Activated CD8-positive, alpha-beta T cell treated with anti-CD3 and anti-CD28 coated beads, Interleukin-2, amount 10 ng/mL, durations not matched to agents 7 days and 5 days (primary cell): ENCODE measurements at regions not wholly inside any gene's neighbourhood (a gene's known extent, or its start where the extent isn't known, plus 50 kb on each side); places are given as distances from the start of the nearest gene placed in this dataset.

Experiments used
- ATAC-seq: fragments of 150-1000 bp; cut with Tn5 transposase; one replicate; pipeline ENCODE4 v1.10.0; 2021; ENCODE audit warnings: moderate library complexity
- CTCF ChIA-PET: fragments of 350-600 bp; sonication (Branson Sonifier 250); formaldehyde crosslinking; loops from one replicate; lab custom pipeline; 2021; ENCODE audit warnings: antibody characterized with exemption; lab: Charles Lee
- POLR2A ChIA-PET: fragments of 350-600 bp; sonication (Branson Sonifier 250); formaldehyde crosslinking; loops from one replicate; lab custom pipeline; 2021; ENCODE audit warnings: antibody characterized with exemption; lab: Charles Lee
- DNase-seq: peaks from one replicate; pipeline ENCODE4 v3.0.0-alpha.2; 2020
- H3K27ac Mint-ChIP-seq: one replicate; pipeline ENCODE4 v1.8.0; 2021; ENCODE audit warnings: mild to moderate bottlenecking, mixed read lengths
- H3K27me3 Mint-ChIP-seq: one replicate; pipeline ENCODE4 v1.8.0; 2021; ENCODE audit warnings: low read depth, mixed read lengths
- H3K36me3 Mint-ChIP-seq: one replicate; pipeline ENCODE4 v1.8.0; 2021; ENCODE audit warnings: low read depth, mixed read lengths
- H3K4me1 Mint-ChIP-seq: one replicate; pipeline ENCODE4 v1.8.0; 2021; ENCODE audit warnings: low read depth, mixed read lengths
- H3K4me3 Mint-ChIP-seq: one replicate; pipeline ENCODE4 v1.8.0; 2021; ENCODE audit warnings: mild to moderate bottlenecking, mixed read lengths
- H3K9me3 Mint-ChIP-seq: one replicate; pipeline ENCODE4 v1.8.0; 2022; ENCODE audit warnings: mixed read lengths; ENCODE audit not compliant: insufficient read depth

DNA sequence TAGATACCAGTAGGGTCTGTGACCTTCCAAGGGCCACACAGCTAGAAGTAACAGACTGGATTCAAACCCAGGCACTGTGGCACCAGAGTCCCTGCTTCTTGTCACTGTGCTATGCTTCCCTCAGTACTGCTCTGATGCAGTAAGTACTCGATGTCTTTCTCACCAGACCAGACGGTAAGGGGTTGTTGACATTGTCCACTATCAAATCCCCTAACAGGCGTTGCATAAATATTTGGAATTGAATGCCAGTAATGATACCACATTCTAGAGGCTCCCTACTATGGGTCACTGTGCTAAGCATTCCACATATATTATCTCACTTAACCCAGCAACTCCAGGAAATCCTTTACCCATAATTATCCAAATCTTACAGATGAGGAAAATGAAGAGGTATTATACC, 223.1 kb downstream of the C1D start:
- H3K27me3 Mint-ChIP-seq, result no peaks in the 10 kb centered on the region
- ChIA-PET POLR2A (no interaction called here), CTCF (no interaction called here)
- ATAC-seq, result no peak
- H3K9me3 Mint-ChIP-seq, result no peaks in the 10 kb centered on the region
- no peak overlapping the region for H3K27ac Mint-ChIP-seq
- no peaks in the 10 kb centered on the region for H3K4me1 Mint-ChIP-seq
- no peaks in the 10 kb centered on the region for H3K36me3 Mint-ChIP-seq
- DNase-seq, result no peak
- H3K4me3 Mint-ChIP-seq, result no peak overlapping the region

DNA sequence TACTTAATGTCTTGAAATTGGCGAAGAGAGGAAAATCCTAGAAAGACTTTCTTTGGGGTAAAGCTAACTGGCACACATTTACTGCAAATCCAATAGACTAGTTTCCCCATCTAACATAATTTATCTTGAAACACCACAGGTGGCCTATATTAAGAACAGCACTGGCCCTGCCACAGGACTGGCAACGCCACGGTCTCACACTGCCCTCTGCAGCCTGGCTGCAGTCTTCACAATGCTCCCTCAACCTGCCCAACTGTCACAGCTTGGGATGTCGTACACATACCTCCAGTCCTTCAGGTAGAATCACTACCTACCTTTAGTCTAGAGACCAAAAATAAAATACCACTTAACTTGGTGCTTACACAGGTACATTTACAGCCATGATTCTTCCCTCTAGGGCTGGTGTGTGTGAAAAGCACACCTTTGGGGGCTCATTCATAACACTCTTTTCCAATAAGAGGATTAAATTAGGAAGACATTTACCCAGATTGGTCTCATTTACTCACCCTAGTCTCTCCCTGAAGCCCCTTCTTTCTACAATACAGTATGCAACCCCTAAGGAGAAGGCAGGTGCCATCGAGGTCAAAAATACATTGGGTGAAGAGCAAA, 222.2 kb downstream of the C1D start:
- DNase-seq (peak; percentile 25), ATAC-seq (no peak)
- Mint-ChIP-seq H3K36me3 (no peaks in the 10 kb centered on the region), H3K9me3 (no peaks in the 10 kb centered on the region), H3K27me3 (no peaks in the 10 kb centered on the region), H3K4me3 (no peak overlapping the region), H3K4me1 (no peaks in the 10 kb centered on the region), H3K27ac (no peak overlapping the region)
- ChIA-PET POLR2A (no interaction called here), CTCF (no interaction called here)

DNA sequence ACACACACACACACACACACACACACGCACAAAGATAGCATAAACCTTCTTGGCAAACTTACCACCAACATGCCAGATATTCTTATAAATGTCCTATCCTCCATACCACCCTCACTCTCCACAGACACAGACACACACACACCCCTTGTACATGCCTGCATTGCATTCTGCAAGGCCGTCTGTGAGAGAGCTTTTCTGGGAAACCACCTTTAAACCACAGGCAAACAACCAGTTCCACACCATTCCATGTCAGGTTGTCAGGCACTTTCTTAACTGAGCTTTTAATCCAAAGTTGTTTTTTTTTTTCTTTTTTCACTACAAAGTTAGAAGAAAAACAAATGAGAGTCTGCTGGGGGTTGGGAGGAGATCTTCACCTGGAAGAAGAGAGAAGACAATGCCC, 221.1 kb downstream of the C1D start:
- Mint-ChIP-seq H3K4me1 (no peaks in the 10 kb centered on the region), H3K9me3 (no peaks in the 10 kb centered on the region), H3K4me3 (no peak overlapping the region), H3K36me3 (no peaks in the 10 kb centered on the region), H3K27ac (no peak overlapping the region), H3K27me3 (no peaks in the 10 kb centered on the region)
- POLR2A ChIA-PET, result no interaction called here
- CTCF ChIA-PET, result no interaction called here
- DNase-seq (no peak), ATAC-seq (no peak)

DNA sequence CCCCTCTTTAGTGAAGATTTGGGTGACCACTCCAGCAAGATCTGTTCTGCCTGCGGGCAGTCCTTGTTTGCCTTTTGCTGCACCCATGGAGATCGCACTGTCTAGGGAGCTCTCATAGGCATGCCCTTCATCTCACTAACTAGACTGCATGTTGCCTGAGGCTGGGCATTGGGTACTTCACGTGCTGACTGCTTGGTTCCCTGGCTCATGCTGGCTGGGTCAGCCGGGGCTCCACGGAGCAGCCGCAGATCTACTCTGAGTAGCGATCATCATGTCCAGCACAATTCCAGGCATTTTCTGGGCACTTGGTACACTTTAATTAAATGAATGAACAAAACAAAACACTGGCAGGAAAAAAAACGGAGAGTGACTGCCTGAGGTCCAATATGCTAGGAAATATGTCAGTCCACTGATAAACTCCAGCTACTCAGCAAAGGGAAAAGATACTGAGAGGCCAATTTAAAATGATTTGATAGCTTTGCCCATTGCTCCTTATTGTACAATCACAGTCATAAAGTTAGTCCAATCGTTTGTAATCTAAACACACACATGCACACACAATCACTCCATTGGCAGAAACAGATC, 220.3 kb downstream of the C1D start:
- Mint-ChIP-seq H3K27me3 (no peaks in the 10 kb centered on the region), H3K27ac (no peak overlapping the region), H3K36me3 (no peaks in the 10 kb centered on the region), H3K4me3 (no peak overlapping the region), H3K4me1 (no peaks in the 10 kb centered on the region), H3K9me3 (no peaks in the 10 kb centered on the region)
- DNase-seq (no peak), ATAC-seq (no peak)
- ChIA-PET POLR2A (no interaction called here), CTCF (no interaction called here)

DNA sequence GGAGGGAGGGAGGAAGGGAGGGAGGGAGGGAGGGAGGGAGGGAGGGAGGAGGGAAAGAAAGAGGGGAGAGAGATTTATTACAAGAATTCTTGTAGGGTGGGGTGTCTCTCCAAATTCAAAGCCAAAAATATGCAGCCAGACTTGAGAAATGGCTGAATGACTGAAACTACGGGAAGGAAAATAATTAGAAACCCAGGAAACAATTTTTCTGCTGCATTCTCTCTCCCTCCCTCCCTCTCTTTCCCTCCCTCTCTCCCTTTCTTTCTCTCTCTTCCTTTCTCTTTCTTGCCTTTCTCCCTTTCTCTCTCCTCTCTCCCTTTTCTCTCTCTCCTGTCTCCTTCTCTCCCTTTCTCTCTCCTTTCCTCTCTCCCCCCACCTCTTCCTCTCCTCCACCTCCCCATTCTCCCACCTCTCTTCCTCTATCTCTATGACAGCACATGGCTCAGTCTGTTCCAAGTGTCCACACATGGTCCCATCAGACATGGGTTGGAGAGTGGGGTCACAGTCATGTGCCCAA, 218.7 kb downstream of the C1D start:
- ChIA-PET POLR2A (no interaction called here), CTCF (no interaction called here)

DNA sequence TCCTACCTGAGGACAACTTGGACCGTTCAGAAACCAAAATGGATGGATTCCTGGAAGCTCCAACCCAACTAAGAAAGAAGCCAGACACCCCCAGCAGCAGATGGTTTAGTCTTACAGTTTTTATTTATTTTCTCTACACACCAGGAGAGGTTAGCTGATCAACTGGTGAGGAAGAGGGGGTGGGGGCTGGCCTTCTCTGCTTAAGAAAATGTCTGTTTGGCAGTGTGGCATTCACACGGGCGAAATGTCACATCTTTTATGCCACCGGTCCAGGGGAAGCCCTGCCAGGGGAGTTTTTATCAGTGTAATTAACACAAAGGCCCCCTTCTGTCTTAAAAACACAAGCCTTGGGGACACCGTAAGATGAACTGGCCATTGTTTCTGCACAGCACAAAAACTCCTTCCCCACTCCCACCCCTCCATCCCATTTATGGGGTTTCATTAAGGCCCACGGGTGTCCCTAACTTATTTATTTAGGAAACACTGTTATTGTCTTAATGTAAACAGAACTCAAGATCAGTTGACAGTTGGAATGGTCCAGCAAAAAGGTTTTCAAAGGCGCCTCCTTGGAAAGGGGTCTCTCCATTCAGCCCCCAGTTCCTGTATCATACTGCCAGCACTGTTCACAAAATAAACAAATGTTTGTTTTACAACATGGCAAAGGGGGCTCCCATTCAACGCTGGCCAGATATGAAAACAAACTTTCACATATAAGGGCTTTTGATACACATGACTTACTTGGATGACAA, 217.0 kb downstream of the C1D start:
- CTCF ChIA-PET, result interaction anchor here (0.8 to 1.2 kb wide), 3 partner anchors 10 to 20 kb away, joined by 3 to 5 read pairs (median 4); no protein-coding TSS in a partner anchor
- no peak for ATAC-seq
- POLR2A ChIA-PET, result no interaction called here

More for the DNA sequence above, 218.7 kb downstream of the C1D start:
- Mint-ChIP-seq H3K36me3 (no peaks in the 10 kb centered on the region), H3K4me1 (no peaks in the 10 kb centered on the region), H3K27ac (no peak overlapping the region), H3K4me3 (no peak overlapping the region), H3K9me3 (no peaks in the 10 kb centered on the region), H3K27me3 (peaks cover 4% of the 10 kb centered on the region)
- ATAC-seq, result no peak
- DNase-seq, result no peak

DNA sequence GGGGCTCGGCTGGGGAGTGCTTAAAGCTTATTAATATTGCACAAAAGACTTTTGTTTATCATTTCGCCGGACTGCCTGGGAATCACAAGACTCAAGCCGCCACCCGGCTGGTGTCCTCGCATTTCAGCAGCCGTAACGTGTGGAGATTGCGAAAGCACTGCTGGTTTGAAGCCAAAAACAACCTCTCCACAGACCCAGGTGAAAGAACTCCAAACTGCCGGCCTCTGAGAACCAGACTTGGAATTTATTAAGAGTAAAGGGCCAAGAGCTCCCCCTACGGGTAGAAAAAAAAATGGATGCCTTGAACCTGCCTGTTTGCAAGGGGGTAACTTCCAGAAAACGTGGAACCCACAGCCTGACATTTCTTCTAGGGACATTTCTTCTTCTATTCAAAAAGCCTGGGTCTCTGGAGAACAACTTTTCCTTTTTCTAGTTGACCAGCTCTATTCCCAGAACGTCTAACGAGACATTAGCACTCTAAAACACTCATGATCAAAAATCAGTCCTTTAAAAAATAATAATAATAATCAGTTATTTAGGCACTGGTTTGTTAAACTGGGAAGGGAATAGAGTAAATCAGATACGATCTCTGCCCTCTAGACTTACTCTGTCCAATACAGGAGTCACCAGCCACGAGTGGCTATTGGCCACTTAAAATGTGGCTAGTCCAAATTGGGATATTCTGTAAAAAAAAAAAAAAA, 216.3 kb downstream of the C1D start:
- CTCF ChIA-PET, result interaction anchor here (0.6 to 1.2 kb wide), 4 partner anchors 11 to 190 kb away, joined by 3 to 5 read pairs (median 4); no protein-coding TSS in a partner anchor
- POLR2A ChIA-PET, result no interaction called here

More for the DNA sequence above, 217.0 kb downstream of the C1D start:
- Mint-ChIP-seq H3K27ac (no peak overlapping the region), H3K4me1 (no peaks in the 10 kb centered on the region), H3K27me3 (peaks cover 4% of the 10 kb centered on the region), H3K36me3 (no peaks in the 10 kb centered on the region), H3K9me3 (no peaks in the 10 kb centered on the region), H3K4me3 (no peak overlapping the region)
- no peak for DNase-seq

DNA sequence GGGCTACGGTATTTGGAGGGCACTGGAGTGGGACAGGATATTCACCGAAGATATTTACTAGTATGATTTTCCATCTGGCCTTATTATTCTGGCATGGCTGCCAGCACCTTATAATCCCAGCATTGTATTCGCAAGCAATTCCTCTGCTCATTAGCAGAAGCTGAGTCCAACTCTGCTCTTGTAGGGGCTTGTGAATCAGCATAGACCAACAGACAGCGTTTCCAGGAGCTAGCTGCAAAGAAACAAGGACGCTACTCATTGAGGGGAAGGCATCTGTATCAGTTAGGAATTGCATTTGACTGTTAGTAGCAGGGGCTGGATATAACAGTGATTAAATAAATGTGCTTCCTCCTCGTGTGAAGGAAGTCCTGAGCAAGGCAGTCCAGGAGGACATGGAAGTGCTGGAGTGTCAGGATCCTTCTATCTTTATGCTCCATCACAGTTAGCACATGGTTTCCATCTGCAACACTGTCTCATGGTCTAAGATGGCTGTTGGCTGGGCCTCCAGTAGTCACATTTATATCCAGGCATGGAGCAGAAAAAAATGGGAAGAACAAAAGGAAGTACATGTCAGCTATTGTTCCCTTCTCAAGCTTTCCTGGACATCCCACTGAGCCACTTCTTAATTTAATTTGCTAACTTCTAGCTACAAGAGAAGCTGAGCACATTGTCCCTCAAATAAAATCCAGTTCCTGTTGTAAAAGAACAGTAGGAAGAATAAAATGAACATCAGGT, 214.1 kb downstream of the C1D start:
- Mint-ChIP-seq H3K27me3 (peaks cover 7% of the 10 kb centered on the region), H3K27ac (no peak overlapping the region), H3K36me3 (no peaks in the 10 kb centered on the region), H3K4me3 (no peak overlapping the region), H3K4me1 (no peaks in the 10 kb centered on the region), H3K9me3 (no peaks in the 10 kb centered on the region)
- POLR2A ChIA-PET, result no interaction called here
- no peak for ATAC-seq
- DNase-seq, result no peak
- CTCF ChIA-PET, result no interaction called here

More for the DNA sequence above, 216.3 kb downstream of the C1D start:
- Mint-ChIP-seq H3K4me1 (no peaks in the 10 kb centered on the region), H3K36me3 (no peaks in the 10 kb centered on the region), H3K27ac (no peak overlapping the region), H3K4me3 (no peak overlapping the region), H3K27me3 (peaks cover 5% of the 10 kb centered on the region), H3K9me3 (no peaks in the 10 kb centered on the region)
- DNase-seq (peak; percentile 51), ATAC-seq (no peak)

DNA sequence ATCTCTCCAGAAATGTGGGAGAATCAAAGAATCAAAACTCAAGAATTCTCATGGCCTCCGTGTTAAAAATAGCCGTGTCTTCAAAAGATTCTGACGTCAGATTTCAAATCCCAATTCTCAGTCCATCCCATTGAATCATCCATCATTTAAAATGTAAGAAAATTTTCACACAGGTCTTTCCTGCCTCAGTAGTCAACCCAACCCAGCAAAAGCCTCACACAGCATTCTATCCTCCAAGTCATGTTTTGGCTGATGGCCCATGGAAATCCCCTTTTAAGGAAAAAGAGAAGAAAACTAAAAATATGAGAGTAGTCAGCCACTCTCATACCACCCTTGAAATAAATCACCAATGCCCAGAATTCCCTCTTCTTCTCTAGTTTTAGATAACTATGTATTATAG, 211.8 kb downstream of the C1D start:
- Mint-ChIP-seq H3K27me3 (peaks cover 7% of the 10 kb centered on the region), H3K4me1 (no peaks in the 10 kb centered on the region), H3K4me3 (no peak overlapping the region), H3K27ac (no peak overlapping the region), H3K36me3 (no peaks in the 10 kb centered on the region), H3K9me3 (no peaks in the 10 kb centered on the region)
- CTCF ChIA-PET, result no interaction called here
- POLR2A ChIA-PET, result no interaction called here
- DNase-seq (no peak), ATAC-seq (no peak)

DNA sequence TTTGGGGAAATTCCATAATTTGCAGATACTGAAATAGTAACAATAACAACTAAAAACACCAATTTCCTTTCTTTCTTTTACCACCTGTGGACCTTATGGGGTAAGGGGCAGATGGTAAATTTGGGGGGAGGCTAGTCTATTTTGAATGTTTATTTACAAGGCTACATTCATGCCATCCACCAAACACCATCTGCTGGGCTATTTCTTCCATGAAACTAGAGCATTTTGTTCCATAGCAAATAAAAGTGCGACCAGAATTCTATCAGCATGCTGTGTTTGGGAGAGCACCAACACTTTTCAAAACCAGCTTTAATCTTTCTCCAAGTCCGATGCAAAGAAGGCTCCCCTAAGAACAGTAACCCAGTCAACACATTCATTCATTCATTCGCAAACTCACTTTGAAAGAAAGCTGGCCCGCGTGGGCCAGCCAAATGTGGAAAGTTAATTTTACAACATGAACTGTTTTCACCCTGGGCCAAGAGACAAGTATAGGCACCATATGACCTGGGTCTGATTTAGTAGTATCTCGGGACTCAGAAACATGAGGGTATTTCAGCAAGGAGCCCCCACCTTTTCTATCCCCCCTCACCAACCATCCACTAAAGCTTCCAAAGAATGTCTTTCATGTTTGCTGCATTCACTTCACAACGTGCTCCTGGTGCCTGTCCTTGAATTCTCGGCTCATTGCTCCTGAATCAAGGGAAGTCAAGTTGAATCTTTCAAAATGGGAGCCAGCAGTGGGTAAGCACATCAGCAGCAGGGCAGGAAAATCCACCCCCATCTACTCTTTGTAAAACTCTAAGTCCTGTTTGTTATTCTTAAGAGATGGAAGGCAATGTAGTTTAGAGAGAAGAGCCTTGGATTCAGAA, 210.6 kb downstream of the C1D start:
- ChIA-PET CTCF (no interaction called here), POLR2A (no interaction called here)
- DNase-seq, result no peak
- no peak overlapping the region for H3K4me3 Mint-ChIP-seq
- H3K4me1 Mint-ChIP-seq, result no peaks in the 10 kb centered on the region
- no peaks in the 10 kb centered on the region for H3K36me3 Mint-ChIP-seq
- no peak overlapping the region for H3K27ac Mint-ChIP-seq
- no peak for ATAC-seq
- H3K27me3 Mint-ChIP-seq, result peaks cover 7% of the 10 kb centered on the region
- no peaks in the 10 kb centered on the region for H3K9me3 Mint-ChIP-seq
